GM18873 (cell line): ENCODE measurements at regions not wholly inside any gene's neighbourhood (a gene's known extent, or its start where the extent isn't known, plus 50 kb on each side); places are given as distances from the start of the nearest gene placed in this dataset.
"Not testable (repeated sequence)": the region's sequence is repeated elsewhere in the genome, so short reads cannot be mapped to it uniquely, and the experiment has no call there.

Source experiments
- ATAC-seq: cut with Tn5 transposase; IDR thresholded peaks from one replicate; pipeline ENCODE4 v1.9.1; 2021; ENCODE audit warnings: mild to moderate bottlenecking, moderate library complexity, moderate number of reproducible peaks; ENCODE audit not compliant: unreplicated experiment, low FRiP score

DNA sequence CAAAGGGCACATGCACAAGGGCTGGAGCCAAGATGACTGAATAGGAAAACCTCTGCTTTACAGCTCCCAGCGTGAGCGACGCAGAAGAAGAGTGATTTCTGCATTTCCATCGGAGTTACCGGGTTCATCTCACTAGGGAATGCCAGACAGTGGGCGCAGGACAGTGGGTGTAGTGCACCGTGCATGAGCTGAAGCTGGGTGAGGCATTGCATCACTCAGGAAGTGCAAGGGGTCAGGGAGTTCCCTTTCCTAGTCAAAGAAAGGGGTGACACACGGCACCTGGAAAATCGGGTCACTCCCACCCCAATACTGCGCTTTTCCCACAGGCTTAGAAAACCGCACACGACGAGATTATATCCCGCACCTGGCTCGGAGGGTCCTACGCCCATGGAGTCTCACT, 64.5 kb upstream of the HTR1E start:
- ATAC-seq = not testable (repeated sequence)

DNA sequence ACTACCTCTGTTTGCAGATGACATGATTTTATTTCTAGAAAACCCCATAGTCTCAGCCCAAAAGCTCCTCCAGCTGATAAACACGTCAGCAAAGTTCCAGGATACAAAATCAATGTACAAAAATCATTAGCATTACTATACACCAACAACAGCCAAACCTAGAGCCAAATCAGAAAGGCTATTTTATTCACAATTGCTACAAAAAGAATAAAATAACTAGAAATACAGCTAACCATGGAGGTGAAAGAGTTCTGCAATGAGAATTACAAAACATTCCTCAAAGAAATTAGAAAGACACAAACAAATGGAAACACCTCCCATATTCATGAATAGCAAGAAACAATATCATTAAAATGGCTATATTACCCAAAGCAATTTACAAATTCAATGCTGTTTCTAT, 65.6 kb upstream of the HTR1E start:
- ATAC-seq = no peak

DNA sequence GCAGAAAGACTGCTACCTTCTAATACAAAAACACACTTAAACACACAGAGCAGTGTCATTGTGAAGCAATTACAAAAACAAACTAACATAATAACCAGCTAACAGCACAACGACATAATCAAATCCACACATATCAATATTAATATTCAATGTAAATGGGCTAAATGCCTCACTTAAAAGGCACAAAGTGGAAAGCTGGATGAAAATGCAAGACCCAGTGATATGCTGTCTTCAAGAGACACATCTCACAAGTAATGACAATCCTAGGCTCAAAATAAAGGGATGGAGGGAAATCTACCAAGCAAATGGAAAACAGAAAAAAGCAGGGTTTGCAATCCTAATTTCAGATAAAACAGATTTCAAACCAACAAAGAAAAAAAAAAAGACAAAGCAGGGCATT, 67.8 kb upstream of the HTR1E start:
- ATAC-seq = no peak

DNA sequence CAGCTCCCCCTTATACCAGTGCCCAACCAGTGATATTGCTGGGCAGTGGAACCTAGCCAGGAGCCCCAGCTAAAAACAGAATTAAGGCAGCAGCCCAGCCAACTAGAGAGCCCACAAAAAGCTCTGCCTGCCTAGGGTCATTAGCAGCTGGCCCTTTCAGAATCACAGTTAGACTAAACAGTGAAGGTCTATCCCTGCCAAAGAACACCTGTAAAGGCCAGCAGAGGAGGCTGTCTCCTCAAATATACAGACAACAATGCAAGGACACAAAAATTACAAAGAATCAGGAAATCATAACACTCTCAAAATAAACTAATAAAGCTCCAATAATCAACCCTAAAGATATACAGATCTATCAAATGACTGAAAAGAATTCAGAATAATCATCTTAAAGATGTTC, 77.8 kb upstream of the HTR1E start:
- no peak for ATAC-seq

DNA sequence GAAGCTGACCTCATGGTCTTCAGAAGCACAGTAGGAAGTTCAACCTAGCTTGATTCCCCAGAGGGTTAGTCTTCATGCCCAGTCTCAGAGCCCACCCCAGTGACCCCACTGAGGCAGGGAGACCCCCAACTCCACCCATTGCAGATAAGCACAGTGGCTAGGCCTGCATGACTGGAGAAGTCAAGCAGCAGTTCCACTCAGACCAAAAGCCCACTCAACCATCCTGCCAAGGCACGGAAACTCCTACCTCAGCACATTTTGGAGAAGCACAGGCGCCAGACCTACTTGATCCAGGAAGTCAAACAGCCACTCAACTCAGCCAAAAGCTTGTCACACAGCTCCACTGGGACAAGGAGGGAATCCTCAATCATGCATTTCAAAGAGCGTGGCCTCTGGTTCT, 78.4 kb upstream of the HTR1E start:
- ATAC-seq = no peak

DNA sequence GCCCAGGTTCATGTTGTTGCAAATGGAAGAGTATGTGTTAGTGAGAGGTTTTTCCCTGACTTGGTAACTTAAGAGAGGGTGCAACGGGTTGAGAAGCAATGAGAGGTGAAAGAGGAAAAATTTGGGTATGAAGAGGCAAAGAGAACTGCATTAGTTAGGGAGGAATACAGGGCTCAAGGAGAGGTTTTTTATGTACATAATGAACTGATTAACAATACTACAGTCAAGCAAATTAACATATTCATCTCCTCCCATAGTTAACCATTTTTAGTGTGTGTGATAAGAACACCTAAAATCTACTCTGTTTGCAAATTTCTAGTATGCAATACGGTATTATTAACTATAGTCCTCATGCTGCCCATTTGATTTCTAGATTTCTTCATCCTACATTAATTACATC, 79.5 kb upstream of the HTR1E start:
- ATAC-seq = no peak

DNA sequence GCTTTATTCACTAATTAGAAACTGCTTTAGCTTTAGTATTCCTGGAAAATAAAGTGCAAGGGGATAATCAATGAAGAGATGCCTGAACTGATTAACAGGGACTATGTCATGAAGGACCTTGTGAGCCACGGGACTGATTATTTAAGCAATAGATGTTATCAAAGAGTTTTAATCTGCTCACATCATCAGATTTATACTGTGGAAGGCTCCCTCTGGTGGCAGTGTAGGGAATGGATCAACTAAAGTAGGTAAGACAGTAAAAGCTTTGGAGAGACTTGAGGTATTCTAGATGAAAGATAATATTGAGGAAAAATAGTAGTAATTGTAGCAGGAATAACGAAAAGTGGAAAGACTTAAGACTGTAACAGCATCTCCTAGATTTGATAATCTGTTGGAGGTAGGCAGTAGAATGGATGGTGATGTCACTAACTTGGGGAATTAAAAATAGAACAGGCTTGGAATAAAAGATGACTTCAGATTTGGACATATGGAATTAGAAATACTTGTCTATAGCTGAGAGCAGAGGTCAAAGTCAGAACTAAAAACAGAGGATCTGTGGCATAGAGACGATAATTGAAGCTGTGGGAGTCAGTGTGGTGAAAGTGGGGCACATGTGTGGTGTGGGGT, 80.3 kb upstream of the HTR1E start:
- no peak for ATAC-seq

DNA sequence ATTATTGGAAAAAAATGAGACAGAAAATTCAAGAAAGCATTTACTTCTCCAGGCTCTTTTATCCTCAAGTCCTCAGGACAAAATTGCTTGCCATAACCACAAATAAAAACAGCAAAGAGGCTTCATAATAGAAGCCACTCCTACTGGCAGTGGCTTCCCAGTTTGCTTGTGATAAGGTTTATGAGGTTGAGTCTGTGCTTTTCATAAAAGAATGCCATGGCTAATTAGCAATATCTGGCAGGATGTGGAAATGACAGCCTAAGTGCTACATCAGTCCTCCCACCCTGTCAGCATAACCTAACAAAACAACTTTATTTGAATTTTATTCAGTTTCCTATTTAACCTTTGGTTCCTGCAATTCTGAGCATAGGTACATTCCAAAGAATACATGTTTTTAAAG, 80.9 kb upstream of the HTR1E start:
- no peak for ATAC-seq

DNA sequence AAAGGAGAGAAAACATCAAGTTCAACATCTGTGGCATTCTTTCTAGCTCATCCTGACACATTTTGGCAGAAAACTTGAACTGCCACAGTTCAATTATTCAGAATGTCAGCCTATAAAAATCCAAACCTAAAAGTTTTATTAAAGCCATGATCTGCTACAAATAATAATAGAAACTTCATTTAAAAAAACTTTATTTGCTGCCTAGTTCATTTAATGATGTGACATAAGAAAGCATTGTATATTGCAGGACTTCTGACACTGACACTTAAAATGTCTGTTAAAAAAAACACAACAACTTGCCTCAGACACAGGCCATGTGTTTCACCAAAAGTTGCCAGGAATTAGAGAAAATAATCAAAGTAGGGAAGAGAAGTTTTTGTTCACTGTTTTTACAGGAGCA, 88.3 kb upstream of the HTR1E start:
- no peak for ATAC-seq

DNA sequence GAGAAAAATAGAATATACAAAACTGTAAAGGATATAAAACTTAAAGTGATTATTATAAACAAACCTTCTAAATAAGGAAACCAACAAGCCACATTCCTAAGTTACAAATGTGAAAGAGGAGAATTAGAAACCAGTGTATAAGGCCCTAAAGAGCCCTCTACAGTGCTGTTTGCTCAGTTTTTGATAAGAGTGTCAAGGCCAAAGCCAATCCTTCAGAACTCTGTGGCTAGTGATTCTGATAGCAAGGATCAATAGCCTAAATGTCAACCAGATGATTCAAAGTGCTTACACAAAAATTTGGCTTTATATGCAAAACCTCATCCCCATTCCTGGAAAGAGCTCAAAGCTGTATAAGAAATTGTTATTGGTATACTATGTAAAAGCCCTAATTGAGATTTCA, 104.6 kb upstream of the HTR1E start:
- no peak for ATAC-seq

DNA sequence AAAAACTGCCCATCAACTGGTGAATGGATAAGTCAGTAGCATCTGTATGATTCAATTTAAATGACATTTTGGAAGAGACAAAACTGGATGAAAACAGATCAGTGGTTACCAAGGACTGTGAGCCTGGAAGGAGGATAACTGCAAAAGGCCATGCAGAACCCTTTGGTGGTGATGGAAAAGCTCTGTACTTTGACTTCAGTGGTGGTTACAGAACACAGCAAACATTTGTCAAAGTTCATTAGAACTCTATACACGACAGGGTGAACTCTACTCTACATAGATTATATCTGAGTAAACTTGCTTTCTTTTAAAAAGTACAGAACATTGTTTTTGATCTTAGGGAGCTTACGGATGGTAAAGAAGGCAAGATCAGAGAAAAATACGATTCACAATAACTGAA, 111.9 kb upstream of the HTR1E start:
- ATAC-seq = no peak

DNA sequence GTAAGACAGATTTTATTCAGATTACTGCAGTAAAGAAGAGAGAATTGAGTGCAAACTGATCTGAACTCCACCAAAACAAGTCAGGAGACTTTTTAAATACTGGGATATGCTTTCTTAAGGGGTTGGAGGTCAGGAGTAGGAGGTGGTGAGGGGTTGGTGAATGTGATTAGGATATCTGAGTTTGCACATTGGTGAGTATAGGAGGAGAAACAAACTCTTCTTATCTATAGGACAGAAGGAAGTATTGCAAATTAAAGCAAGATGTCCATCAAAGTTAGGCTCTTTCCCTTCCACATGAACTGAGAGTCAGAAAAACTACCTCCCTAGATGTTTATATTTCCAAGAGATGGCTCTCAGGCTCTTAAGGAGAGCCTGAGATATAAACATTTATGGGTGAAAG, 114.6 kb upstream of the HTR1E start:
- ATAC-seq = no peak

DNA sequence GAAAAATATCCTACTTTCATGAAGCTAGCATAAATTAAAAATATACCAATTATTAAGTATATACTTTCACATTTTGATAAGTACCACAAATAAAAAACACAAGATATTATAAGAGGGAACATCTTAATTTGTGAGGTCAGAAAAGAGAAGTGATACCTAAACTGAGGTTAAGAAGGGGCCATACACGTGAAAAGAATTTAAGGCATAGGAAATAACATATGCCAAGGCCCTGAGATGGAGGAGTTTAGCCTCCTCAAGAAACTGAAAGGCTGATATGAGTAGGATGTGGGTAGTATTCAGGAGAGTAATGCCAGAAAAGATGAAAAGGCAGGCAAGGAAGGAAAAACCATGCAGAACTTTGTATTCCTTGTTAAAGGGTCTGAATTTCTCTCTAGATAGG, 116.6 kb upstream of the HTR1E start:
- ATAC-seq = no peak

DNA sequence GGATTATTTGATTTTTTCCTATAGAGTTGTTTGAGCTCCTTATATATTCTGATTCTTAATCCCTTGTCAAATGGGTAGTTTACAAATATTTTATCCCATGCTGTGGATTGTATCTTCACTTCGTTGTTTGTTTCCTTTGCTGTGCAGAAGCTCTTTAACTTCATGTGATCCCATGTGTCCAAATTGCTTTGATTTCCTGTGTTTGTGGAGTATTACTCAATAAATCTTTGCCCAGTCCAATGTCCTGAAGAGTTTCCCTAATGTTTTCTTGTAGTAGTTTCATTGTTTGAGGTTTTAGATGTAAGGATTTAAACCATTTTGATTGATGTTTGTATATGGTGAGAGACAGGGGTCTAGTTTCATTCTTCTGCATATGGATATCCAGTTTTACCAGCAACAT, 143.7 kb upstream of the HTR1E start:
- no peak for ATAC-seq

DNA sequence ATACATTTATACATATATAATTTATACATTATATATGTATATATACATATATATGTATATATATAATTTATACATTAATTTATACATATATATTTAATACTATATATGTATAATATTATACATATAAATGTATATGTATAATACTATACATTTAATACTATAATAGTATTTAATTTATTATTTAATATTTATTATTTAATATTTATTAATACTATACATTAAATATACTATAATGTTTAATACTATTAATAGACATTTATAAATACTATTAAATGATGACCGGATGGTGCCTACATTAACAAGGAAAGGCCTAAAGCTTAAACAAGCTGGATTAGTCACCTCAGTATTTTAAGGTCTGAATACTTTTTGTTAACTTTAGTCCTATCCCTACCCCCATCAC, 145.9 kb upstream of the HTR1E start:
- no peak for ATAC-seq

DNA sequence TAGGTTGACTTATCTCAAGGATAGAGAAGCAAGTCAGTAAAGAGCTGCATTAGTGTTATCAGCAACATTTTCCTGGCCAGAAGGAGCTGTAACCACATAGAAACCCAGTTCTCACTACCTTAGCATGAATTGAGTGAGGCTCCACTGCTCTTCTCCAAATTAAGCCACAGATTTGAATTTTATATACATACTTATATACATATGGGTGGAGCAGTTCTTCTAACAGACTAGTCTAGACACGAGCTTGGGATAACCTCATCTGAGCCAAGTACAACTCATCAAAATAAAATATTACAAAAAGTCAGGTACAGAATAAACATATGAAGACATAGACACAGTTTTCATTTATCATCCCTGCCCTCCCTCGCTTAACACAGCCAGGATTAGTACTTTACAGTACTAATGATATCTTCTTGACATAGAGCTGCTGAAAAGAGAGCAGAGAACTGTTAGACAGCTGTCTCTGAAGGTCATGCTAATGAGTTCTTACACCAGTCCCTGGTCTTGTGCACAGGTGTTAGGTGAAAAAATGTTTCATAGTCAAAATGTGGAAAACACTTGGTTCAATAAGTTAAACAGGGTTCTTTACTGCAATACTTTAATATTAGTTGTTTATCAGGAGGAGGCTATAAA, 147.4 kb upstream of the HTR1E start:
- no peak for ATAC-seq

DNA sequence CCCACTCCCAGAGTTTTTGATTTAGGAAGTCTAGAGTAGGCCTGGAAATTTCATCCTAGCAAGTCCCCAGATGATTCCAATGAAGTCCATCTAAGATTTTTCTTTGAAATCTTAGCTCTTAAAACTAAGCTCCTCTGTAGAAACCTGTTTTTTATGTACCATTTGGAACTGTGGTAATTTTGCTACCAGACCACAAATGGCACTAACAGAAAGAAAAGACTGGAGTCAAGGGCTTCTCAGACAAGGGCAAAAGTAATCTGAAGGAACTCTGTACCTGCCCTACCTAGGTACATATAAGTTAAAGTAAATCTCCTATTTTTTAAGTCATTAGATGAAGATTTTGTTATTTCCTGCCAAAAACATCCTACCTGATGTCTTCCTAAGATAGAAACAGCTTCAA, 155.0 kb upstream of the HTR1E start:
- ATAC-seq = no peak

DNA sequence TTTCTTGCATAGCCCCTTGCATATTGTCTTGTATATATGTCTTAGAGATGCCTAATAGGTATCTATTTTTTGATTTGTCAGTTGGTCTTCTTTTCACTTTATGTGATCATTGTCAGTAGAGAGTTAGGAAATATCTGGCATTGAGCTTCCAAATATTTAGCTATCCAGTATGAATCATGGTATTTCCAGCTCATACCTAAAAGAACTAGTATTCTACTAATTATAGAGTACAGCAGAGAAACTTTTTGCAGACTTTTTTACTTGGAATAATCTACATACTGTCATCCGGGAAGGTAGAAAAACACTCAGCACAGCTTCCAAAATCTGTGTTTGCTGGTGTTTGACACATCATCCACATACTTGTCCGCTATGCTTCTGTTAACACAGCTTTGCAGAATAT, 156.4 kb upstream of the HTR1E start:
- ATAC-seq = no peak

DNA sequence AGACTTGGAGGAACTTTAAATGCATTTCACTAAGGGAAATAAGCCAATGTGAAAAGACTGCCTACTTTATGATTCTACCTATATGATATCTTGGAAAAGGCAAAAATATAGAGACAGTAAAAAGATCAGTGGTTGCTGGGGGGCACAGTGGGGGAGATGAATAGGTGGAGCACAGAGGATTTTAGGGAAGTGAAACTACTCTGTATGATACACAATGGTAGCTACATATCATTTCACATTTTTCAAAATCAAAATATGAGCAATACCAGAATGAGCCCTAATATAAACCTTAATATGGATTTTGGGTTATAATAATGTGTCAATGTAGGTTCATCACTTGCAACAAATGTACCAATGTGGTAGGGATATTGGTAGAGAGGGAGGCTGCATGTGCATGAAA, 161.4 kb upstream of the HTR1E start:
- ATAC-seq = no peak

DNA sequence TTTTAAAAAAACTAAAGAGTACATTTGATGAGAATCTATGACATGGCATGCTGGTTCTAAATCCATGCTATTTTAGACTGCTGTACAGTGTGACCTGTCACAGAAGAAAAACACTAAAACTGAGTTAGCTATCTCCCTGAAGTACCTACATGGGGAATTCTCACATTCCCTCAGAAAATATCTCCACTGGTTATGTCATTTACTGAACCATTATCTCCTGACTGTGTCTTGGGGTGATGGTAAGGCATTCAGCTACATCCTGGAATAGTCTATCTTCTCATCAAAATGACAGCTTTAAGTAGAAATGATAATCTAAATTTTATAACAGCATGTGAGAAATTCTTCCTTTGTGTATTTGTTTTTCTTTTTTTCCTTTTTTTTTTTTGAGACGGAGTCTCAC, 172.1 kb upstream of the HTR1E start:
- ATAC-seq = no peak

DNA sequence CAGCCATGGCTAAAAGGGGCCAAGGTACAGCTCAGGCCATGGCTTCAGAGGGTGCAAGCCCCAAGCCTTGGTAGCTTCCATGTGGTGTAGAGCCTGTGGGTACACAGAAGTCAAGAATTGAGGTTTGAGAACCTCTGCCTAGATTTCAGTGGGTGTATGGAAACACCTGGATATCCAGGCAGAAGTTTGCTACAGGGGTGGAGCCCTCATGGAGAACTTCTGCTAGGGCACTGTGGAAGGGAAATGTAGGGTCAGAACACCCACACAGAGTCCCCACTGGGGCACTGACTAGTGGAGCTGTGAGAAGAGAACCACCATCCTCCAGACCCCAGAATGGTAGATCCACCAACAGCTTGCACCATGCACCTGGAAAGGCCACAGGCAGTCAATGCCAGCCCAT, 177.4 kb upstream of the HTR1E start:
- ATAC-seq = not testable (repeated sequence)

DNA sequence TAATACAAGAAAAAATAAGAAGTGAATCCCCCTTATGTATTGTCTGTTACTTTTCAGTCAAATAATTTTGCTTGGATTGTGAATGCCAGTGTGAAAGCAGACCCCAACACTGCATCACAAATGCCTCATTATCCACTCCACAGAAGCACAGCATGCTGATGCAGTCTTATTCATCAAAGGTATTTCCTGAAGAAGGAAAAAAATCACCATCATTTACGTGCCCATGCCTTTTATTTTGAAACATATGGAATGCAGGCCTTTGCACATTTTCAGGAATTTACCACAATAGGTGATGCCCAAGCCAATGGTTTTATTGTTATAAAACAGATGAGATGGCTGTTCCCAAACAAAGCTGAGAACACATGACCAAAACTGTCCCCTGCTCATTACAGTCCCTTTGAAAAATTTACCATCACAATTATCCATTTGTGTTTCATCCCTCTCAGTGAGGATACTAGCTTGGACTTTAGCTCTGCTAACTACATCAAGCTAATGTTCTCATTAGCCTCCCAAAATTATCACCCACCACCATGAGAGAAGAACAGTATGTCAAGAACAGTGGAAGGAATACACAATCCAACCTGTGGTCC, 180.6 kb upstream of the HTR1E start:
- ATAC-seq = no peak
